Neural cell (in vitro differentiated cells): ENCODE measurements at regions not wholly inside any gene's neighbourhood (a gene's known extent, or its start where the extent isn't known, plus 50 kb on each side); places are given as distances from the start of the nearest gene placed in this dataset.

Experiments used
- H2AFZ ChIP-seq: fragments of 200-600, 300-800 bp; sonication (generic), shearing (Covaris generic); 2 replicates; pipeline ENCODE4 v1.6.0; 2014; ENCODE audit warnings: low read depth, mild to moderate bottlenecking, antibody characterized with exemption, low read length, moderate library complexity
- H3F3A ChIP-seq: fragments of 200-600 bp; shearing (Covaris generic); 2 replicates; pipeline ENCODE4 v1.6.1; 2016; ENCODE audit warnings: mild to moderate bottlenecking, moderate library complexity, mixed read lengths, antibody characterized with exemption, low read length; ENCODE audit not compliant: insufficient read depth, poor library complexity, severe bottlenecking
- H3K27ac ChIP-seq: fragments of 200-600, 300-800 bp; sonication (generic), shearing (Covaris generic); 2 replicates; pipeline ENCODE4 v1.5.1; 2014; ENCODE audit warnings: mild to moderate bottlenecking, low read length, moderate library complexity
- H3K27me3 ChIP-seq: fragments of 300-800, 200-600 bp; sonication (generic), shearing (Covaris generic); 2 replicates; pipeline ENCODE4 v1.6.0; 2014; ENCODE audit warnings: mild to moderate bottlenecking, low read depth, low read length, moderate library complexity; ENCODE audit not compliant: insufficient read depth
- H3K36me3 ChIP-seq: fragments of 300-800, 200-600 bp; sonication (generic), shearing (Covaris generic); 2 replicates; pipeline ENCODE4 v1.5.1; 2014; ENCODE audit warnings: mild to moderate bottlenecking, antibody characterized with exemption, low read length, moderate library complexity; ENCODE audit not compliant: insufficient read depth
- H3K4me2 ChIP-seq: fragments of 300-800, 200-600 bp; sonication (generic), shearing (Covaris generic); 2 replicates; pipeline ENCODE4 v1.6.0; 2014; ENCODE audit warnings: mild to moderate bottlenecking, low read length
- H3K4me3 ChIP-seq: fragments of 300-800, 200-600 bp; sonication (generic), shearing (Covaris generic); 2 replicates; pipeline ENCODE4 v1.5.1; 2014; ENCODE audit warnings: mild to moderate bottlenecking, low read length, moderate library complexity
- H3K79me2 ChIP-seq: fragments of 200-600 bp; shearing (Covaris generic); replicated peaks from 2 replicates; pipeline ENCODE4 v1.6.0; 2014; ENCODE audit warnings: mild to moderate bottlenecking, low read length, moderate library complexity; ENCODE audit not compliant: insufficient read depth
- H3K9ac ChIP-seq: fragments of 300-800, 200-600 bp; sonication (generic), shearing (Covaris generic); 2 replicates; pipeline ENCODE4 v1.6.1; 2016; ENCODE audit warnings: mild to moderate bottlenecking, low read length, mixed read lengths
- H3K9me2 ChIP-seq: fragments of 200-600 bp; shearing (Covaris generic); 2 replicates; pipeline ENCODE4 v1.6.1; 2016; ENCODE audit warnings: mild to moderate bottlenecking, low read length, mixed read lengths; ENCODE audit not compliant: insufficient read depth
- H3K9me3 ChIP-seq: fragments of 200-600, 300-800 bp; sonication (generic), shearing (Covaris generic); 2 replicates; pipeline ENCODE4 v1.6.1; 2016; ENCODE audit warnings: mild to moderate bottlenecking, mixed run types, low read length, moderate library complexity, mixed read lengths
- H4K20me1 ChIP-seq: fragments of 200-600 bp; shearing (Covaris generic); 2 replicates; pipeline ENCODE4 v1.6.1; 2016; ENCODE audit warnings: mild to moderate bottlenecking, mixed run types; ENCODE audit not compliant: insufficient read depth
- CTCF ChIP-seq: fragments of 450-650 bp; IDR thresholded peaks from 2 replicates; pipeline ENCODE4 v1.5.1; 2014; ENCODE audit warnings: antibody characterized with exemption, mild to moderate bottlenecking, moderate library complexity; ENCODE audit not compliant: poor library complexity, severe bottlenecking
- EP300 ChIP-seq: fragments of 450-650 bp; conservative IDR thresholded peaks from 2 replicates; pipeline ENCODE4 v1.6.1; 2014; ENCODE audit warnings: antibody characterized with exemption, mild to moderate bottlenecking, moderate library complexity; ENCODE audit not compliant: poor library complexity, severe bottlenecking
- EZH2 ChIP-seq: fragments of 200-600, 300-800 bp; shearing (Covaris generic), sonication (generic); IDR thresholded peaks from 2 replicates; pipeline ENCODE4 v1.6.1; 2014; ENCODE audit warnings: antibody characterized with exemption, low read length, borderline replicate concordance, mild to moderate bottlenecking; ENCODE audit not compliant: insufficient read depth, poor library complexity, severe bottlenecking
- MXI1 ChIP-seq: fragments of 450-650 bp; conservative IDR thresholded peaks from 2 replicates; pipeline ENCODE4 v1.6.1; 2014; ENCODE audit warnings: antibody characterized with exemption, mild to moderate bottlenecking; ENCODE audit not compliant: poor library complexity, severe bottlenecking
- POLR2AphosphoS5 ChIP-seq: IDR thresholded peaks from 2 replicates; pipeline ENCODE4 v1.6.1; 2012
- RAD21 ChIP-seq: fragments of 450-650 bp; conservative IDR thresholded peaks from 2 replicates; pipeline ENCODE4 v1.6.1; 2014; ENCODE audit warnings: antibody characterized with exemption, mild to moderate bottlenecking, moderate library complexity
- REST ChIP-seq: IDR thresholded peaks from 2 replicates; pipeline ENCODE4 v1.6.1; 2012; ENCODE audit warnings: borderline replicate concordance
- SMC3 ChIP-seq: fragments of 450-650 bp; conservative IDR thresholded peaks from 2 replicates; pipeline ENCODE4 v1.6.1; 2014; ENCODE audit warnings: antibody characterized with exemption, mild to moderate bottlenecking, moderate library complexity; ENCODE audit not compliant: poor library complexity
- TAF1 ChIP-seq: IDR thresholded peaks from 2 replicates; pipeline ENCODE4 v1.6.1; 2012; ENCODE audit warnings: low read depth

- Histone ChIP-seq H3F3A (no peaks in the 10 kb centered on the region), H3K36me3 (no peaks in the 10 kb centered on the region), H3K4me2 (no peak overlapping the region), H3K9ac (no peak overlapping the region), H2AFZ (no peak overlapping the region), H3K4me3 (no peak overlapping the region), H3K79me2 (no peaks in the 10 kb centered on the region), H3K9me3 (no peaks in the 10 kb centered on the region), H3K27me3 (no peaks in the 10 kb centered on the region), H3K9me2 (no peaks in the 10 kb centered on the region), H3K27ac (no peak overlapping the region), H4K20me1 (no peaks in the 10 kb centered on the region)
- no peak for TF ChIP-seq REST
- no peak for TF ChIP-seq EP300
- no peak for TF ChIP-seq CTCF
- no peak for TF ChIP-seq TAF1
- no peak for TF ChIP-seq RAD21
- no peak for TF ChIP-seq MXI1
- no peak for TF ChIP-seq SMC3
- no peak for TF ChIP-seq POLR2AphosphoS5
Observed at GRCh38 chr17:33908363-33909064, 346.6 kb upstream of the CCL2 start.

- H3K27ac ChIP-seq, result no peak overlapping the region
- no peaks in the 10 kb centered on the region for H3K79me2 ChIP-seq
- TF ChIP-seq EZH2 (no peak), REST (no peak), TAF1 (no peak), SMC3 (no peak), EP300 (no peak), POLR2AphosphoS5 (no peak), MXI1 (no peak), CTCF (no peak)
- no peak overlapping the region for H2AFZ ChIP-seq
- H3K9ac ChIP-seq, result no peak overlapping the region
- H4K20me1 ChIP-seq, result no peaks in the 10 kb centered on the region
- H3K9me3 ChIP-seq, result no peaks in the 10 kb centered on the region
- no peak overlapping the region for H3K4me2 ChIP-seq
- H3K27me3 ChIP-seq, result no peaks in the 10 kb centered on the region
- H3K36me3 ChIP-seq, result no peaks in the 10 kb centered on the region
- H3F3A ChIP-seq, result no peaks in the 10 kb centered on the region
- no peaks in the 10 kb centered on the region for H3K9me2 ChIP-seq
- no peak overlapping the region for H3K4me3 ChIP-seq
Observed at GRCh38 chr17:33910200-33910857, 344.8 kb upstream of the CCL2 start.
